SW 1271 (cell line): ENCODE measurements at regions not wholly inside any gene's neighbourhood (a gene's known extent, or its start where the extent isn't known, plus 50 kb on each side); places are given as distances from the start of the nearest gene placed in this dataset.

Source experiments
- DNase-seq, 2 experiments: peaks; one replicate each; lab custom pipeline; 2025; lab: John Stamatoyannopoulos, UW

DNA sequence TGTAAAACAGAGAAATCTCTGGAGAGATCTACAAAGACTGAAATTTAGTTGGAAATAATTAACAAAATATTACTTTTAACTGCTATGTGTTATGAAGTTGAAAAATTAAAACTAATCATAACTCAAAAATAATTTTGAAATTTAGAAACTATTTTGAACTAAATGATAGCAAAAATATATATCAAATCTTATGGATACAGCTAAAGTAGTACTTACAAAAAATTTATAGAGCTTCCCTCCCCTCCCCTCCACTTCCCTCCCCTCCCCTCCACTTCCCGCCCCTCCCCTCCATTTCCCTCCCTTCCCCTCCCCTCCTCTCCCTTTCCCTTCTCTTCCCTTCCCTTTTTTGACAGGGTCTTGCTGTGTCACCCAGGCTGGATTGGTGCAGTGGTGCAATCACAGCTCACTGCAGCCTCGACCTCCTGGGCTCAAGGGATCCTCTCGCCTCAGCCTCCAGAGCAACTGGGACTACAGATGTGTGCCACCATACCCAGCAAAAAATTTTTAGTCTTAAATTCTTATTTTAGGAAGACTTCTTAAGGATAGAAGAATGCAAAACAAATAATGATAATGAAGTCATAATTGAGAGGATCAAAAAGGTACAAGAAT lies 87.2 kb upstream of the RGS17 start:
- DNase-seq, result no peak

DNA sequence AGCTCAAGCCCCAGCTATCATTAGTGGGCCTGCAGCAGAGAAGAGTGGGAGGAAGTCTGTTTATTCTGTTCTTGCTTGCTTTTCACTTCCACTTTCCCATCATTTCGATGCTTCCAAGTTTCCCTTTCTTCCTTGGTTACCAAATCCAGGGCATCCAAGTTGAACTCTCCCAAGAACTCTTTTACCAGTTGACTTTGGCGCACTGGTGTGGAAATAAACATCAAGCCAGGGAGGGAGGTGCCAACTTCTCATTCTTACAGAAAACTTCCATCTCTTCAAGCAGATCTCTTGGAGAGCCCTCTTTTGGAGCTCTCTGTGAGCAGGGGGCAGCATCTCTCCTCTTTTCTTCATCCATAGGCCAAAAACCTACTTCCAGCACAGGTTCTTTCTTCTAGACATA lies 85.7 kb upstream of the RGS17 start:
- no peak for DNase-seq

DNA sequence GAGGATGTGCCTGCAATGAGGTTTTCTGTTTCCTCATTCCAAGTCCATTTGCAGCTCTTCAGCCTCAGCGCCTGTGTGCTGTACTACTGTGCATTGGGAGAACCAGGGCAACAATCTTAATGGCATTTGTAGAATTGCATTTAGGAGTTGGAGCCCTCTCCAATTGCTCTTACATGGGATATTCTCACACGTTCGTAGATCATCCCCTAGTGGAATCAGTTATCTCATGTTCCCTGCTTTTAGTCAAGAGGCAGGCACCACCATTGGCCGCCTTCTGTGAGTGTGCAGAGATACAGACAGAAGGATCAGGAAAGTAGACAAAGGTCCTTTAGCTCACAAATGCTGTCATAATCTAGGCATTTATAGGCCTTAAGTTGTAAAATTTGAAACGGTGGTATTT lies 84.2 kb upstream of the RGS17 start:
- DNase-seq, result no peak

DNA sequence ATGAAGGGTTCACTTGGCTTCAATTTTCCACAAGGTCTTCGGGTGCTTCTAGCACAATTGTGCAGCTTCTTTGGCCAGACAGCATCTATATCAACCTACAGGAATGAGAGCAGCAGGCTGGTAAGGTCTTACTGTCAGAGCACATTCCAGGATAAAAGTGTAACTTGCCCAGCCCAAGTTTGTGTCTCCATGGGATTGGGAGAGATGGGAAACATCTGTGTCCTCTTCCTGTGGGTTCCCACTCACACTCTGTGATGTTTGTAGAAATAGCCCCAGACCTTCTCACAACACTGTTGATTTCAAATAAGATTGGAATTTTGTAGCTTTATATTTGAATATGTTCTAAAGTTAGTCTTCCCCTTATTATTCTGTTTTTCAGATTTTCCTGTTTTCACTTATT lies 83.4 kb upstream of the RGS17 start:
- DNase-seq, result no peak

DNA sequence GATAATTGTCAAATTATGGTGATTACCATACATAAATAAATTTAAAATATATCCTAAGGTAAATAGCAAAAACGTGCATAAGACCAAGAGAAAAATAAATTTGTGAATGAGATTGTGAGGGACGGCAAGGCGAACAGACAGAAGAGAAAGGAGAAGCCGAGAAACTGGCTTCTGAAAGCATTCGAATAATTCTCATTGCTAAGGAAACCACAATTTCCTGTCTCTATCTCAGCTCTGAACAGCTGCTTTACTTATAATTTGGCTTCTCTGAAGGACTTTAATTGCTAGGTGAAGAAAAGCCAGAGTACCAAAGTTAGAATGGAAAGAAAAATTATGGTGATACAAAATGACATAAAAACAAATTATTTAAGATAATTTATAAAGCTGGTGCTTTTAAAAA lies 79.0 kb upstream of the RGS17 start:
- DNase-seq, result peak in 1 of 2 experiments; percentile 20

DNA sequence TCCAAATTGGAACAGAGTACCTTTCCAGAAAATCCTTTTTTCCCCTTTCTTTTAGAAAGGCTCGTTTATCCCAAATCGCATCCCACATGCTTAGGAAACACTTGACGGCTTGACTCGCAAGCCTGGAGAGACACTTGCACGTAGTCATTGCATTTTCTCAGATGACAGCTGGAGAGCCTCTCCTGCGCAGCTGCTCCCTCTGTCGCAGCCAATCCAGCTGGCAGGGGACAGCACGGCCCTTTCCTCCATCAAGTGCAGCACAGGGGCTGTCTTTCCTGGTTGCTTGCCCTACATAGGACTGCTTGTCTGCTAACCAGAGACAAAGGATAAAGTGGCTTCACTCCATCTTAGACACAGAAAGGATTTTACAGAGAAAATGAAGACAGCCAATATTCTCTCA lies 77.6 kb upstream of the RGS17 start:
- DNase-seq, result no peak

DNA sequence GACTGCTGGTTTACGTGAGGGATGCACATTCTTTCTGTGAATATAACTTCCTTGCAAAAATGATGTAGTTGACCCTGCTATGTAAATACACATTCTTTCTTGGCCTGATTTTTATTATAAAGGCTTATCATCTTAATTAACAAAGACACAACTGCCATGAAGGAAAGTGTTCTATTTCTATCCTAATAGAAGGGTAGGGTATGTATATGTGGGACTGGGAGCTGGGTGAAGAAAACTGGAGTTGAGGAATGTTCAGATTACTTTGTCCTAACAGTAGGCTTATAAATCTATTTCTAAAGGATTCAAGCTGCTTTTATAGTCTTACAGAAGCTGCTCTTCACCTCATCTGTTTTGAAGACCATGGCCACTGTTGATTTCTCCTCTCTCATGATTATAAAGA lies 76.5 kb upstream of the RGS17 start:
- no peak for DNase-seq

DNA sequence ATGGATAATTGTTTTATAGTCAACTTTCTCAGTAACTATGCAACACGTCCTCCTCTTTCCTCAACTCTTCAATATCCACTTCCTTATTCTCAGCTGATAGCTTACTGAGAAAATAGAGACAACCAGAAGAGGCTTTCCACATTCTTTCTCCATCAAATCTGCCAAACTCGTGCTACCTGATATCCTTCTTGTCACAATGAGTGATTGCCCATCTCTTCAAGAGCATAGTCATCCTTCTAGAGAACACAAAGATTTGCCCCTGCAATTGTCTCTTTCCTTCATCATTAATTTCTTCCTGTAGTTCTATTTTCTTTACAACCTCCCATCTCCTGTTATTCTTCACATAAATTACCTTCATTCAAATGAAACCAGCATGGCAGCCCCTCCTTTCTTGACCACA lies 75.9 kb upstream of the RGS17 start:
- no peak for DNase-seq

DNA sequence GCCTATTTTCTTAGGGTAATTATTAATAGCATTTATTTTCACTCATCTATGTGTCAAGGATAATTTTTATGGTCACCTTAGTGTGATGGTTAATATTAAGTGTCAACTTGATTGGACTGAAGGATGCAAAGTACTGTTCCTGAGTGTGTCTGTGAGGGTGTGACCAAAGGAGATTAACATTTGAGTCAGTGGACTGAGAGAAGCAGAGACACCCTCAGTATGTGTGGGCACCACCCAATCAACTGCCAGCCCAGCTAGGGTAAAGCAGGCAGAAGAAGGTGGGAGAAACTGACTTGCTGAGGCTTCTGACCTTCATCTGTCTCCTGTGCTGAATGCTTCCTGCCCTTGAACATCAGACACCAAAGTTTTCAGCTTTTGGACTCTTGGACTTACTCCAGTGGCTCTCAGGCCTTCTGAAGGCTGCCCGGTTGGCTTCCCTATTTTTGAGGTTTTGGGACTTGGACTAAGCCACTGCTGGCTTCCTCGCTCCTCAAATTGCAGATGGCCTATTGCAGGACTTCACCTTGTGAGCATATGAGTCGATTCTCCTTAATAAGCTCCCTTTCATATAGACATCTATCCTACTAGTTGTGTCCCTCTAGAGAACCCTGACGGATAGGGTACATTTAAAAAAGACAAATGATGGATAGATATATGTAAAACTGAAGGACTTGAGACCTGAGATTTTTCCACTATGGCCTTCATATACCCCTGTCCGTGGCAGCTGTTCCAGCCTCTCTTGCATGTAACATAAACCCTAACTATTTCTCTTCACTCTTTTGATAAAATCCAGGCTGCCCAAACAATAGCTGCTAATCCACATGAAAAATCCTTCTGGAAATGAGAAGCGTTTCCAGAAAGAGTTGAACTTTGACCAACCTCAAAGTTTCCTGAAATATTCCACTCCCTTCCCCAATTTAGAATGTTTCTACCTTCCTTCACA lies 62.1 kb upstream of the RGS17 start:
- no peak for DNase-seq

DNA sequence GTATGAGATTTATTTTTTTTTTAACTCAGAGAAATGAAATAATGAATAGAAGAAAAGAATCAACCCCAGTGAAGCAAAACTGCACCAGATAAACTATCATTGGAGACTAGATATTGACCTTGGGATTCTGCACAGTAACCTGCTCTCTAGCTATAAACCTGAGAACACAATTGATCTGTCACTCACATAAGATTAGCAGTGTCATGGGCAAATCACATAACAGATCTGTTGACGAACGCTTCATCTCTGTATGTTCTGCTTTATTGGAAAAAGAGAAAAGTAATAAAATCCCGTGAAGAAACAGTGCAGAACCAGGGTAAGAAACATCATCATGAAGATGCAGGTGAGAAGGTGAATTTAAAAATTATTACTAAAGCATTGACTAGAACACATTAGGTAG lies 52.8 kb upstream of the RGS17 start:
- no peak for DNase-seq
